H4 (cell line): ENCODE measurements at regions not wholly inside any gene's neighbourhood (a gene's known extent, or its start where the extent isn't known, plus 50 kb on each side); places are given as distances from the start of the nearest gene placed in this dataset.

ENCODE experiments used
- DNase-seq: peaks from one replicate; pipeline ENCODE4 v3.0.0-alpha.2; 2015; ENCODE audit warnings: low spot score

GRCh38 chr18:53644799-53645471, 579.5 kb downstream of the MBD2 start:
- no peak for DNase-seq

DNA sequence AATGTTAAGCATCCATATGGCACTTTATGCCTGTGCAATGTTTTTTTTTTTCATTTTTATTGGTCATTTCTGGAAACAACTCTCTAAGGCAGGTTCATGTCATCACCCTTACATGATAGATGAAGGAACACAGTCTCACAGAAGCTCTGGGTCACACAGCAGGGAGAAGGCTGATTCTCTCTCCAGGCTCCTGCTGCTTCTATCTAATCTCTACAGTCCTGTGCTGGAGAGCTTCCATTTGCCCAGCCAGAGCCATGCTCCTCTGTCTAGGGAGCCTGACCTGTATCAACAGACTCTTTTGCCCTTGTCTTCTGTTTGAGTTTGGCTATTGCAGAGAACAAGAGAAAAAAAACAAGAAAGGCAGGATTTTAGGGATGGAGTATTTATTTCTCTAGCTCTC, 584.8 kb downstream of the MBD2 start:
- DNase-seq, result no peak

- DNase-seq, result peak; percentile 49
Measured at GRCh38 chr18:53629337-53629736, 595.1 kb downstream of the MBD2 start.

GRCh38 chr18:53625997-53626599, 598.4 kb downstream of the MBD2 start:
- no peak for DNase-seq

GRCh38 chr18:53610957-53611356, 613.5 kb downstream of the MBD2 start:
- no peak for DNase-seq

GRCh38 chr18:53606792-53607191, 617.7 kb downstream of the MBD2 start:
- DNase-seq, result no peak

DNA sequence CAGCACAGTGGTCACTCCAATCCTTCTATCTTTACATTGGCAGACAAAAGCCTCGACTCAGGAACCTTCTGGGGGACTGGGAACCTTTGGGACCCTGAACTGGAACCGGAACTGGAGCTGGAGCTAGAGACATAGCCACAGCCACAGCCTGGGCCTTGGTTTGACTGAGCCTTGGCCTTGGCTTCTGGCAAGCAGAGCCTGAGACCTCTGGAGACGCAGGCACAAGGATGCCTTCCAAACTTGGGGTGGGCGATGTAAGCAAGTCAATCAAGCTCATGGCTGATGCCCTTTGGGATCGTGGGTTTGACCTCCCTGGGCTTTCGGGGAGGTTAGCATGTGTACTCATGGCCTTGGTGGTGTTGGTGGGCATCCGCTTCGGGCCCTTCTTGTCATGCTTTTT, 619.3 kb downstream of the MBD2 start:
- no peak for DNase-seq

GRCh38 chr18:53603276-53603675, 621.2 kb downstream of the MBD2 start:
- no peak for DNase-seq

GRCh38 chr18:53601344-53601743, 623.1 kb downstream of the MBD2 start:
- DNase-seq, result no peak

- DNase-seq, result no peak
Measured at GRCh38 chr18:53586923-53587322, 637.5 kb downstream of the MBD2 start.
